ENCODE measurements at regions not wholly inside any gene's neighbourhood (a gene's known extent, or its start where the extent isn't known, plus 50 kb on each side); places are given as distances from the start of the nearest gene placed in this dataset.

- no peak for TF ChIP-seq CTCF (IDR thresholded peaks at IDR 0.05; ENCODE audit: borderline replicate concordance, extremely low read depth, low read length, poor library complexity, severe bottlenecking)
- no peak for TF ChIP-seq EZH2 (IDR thresholded peaks at IDR 0.05; ENCODE audit: borderline replicate concordance, low read depth, low read length, severe bottlenecking)
Observed at GRCh38 chr3:18513091-18513490, 88.0 kb upstream of the SATB1 start.

Measured in DND-41 (cell line).